ENCODE measurements at regions not wholly inside any gene's neighbourhood (a gene's known extent, or its start where the extent isn't known, plus 50 kb on each side); places are given as distances from the start of the nearest gene placed in this dataset.

DNA sequence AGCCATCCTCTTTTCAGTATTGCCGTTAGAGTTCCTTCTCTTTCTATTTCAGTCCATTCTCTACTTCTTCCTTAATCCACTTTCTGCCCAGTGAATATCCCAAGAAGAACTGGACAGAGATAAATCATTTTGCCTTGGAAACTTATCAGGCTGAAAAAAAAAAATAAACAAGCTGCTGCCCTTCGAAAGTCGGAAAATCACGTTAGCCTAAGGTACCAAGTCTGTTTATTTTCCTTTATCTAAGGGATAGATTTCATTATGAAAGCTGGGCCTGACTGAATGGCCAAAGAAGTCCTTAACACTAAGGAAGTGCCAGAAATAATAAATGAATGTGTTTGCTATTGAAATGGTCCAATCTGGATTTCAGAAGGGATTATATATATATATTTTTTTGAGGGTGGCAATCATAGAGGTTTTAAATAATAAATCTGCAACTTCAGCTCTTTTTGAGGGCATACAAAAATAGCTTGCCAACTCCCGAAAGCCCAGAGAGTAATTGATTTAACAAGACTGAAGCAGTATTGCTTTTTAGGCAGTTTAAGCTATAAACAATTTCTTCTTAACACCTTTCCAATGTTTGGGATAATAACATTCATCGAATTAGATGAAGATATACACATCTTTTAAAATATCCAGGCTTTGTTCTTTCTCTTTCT, 127.0 kb upstream of the STMND1 start:
- no peak for DNase-seq

- no peak for DNase-seq
Measured at GRCh38 chr6:16974387-16974673, 127.5 kb upstream of the STMND1 start.

- DNase-seq = peak; percentile 35
Measured at GRCh38 chr6:16973545-16974386, 128.1 kb upstream of the STMND1 start.

GRCh38 chr6:16973051-16973450, 128.8 kb upstream of the STMND1 start:
- peak; percentile 32 for DNase-seq

DNA sequence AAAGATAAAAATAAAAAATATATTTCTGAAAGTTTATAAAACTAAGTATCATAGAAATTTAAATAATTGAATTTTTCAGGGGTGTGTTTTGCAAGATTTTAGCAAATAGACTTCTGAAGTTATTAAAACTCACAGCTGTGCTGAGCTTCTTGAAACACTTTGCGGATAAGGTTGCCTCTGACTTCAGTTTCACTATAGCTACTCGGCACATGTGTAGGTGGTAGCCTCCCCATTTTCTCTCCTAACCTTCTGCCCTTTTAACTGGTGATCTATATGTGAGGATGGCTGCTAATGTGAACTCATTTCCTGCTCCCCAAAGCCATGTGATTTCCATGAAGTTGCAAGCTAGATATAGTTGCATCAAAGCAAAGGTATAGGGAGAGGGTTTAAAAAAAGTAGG, 129.3 kb upstream of the STMND1 start:
- no peak for DNase-seq

DNA sequence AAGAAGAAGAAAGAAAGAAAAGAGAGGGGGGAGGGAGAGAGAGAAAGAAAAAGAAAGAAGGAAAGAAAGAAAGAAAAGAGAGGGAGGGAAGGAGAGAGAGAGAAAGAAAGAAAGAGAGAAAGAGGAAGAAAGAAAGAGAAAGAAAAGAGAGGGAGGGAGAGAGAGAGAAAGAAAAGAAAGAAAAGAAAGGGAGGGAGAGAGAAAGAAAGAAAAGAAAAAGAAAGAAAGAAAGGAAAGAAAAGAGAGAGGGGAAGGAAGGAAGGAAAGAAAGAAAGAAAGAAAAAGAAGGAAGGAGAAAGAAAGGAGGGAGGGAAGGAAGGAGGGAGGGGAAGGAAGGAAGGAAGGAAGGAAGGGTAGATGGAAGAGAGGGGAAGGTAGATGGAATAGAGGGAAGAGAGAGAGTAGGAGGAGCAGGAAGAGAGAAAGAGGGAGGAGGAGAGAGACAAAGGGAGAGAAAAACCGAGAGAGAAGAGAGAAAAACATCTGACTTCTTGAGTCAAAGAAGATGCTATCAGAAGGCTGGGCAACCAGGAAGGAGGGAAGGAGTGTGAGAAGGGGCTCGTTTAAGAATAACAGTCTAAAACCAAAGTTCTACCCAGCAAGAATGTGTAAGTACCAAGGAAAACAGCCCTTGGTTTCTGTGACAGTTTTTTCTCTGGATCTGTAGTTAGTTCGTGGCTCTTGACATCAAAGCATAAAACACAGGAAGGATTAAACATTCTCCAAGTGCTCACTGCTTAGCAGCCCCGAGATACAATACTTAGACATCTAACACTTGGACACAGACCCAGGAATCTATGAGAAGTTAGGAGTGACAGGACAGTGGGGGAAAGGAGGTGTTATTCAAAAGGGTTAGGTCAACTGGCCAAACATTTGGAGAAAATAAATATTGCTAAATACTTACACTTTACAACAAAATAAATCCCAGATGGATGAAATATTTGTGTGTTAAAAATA, 131.9 kb upstream of the STMND1 start:
- no peak for DNase-seq

DNA sequence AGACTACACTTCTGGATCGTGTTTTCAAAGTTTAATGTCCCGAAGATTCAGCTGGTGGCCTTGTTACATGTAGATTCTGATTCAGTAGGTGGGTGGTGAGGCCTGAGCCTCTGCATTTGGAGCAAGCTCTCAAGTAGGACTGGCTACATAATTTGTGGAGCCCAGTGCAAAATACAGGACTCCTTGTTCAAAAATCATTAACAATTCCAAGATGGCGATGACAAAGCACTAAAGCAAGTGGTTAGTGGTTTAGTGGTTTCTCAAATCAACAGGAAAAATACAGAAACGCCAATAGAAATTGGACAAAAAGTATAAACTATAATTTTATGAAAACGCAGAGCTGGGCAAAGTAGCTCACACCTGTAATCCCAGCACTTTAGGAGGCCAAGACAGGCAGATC, 133.7 kb upstream of the STMND1 start:
- DNase-seq = no peak

DNA sequence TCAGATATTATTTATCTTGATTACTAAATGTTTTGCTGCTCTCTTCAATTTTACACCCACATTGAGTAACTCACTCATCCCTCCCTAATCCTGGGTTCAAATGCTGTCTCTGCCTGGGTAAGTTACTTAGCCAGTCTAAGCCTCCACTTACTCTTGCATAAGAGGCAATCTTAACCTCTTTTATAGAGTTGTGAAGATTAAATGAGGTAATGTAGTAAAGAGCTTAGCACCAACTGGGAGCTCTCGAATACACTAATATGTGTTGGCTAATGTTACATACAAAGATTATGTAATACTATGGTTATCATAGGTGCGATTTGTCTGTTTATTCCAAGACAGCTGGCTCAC, 134.4 kb upstream of the STMND1 start:
- DNase-seq = no peak

GRCh38 chr6:16966791-16967469, 134.9 kb upstream of the STMND1 start:
- DNase-seq = no peak

DNA sequence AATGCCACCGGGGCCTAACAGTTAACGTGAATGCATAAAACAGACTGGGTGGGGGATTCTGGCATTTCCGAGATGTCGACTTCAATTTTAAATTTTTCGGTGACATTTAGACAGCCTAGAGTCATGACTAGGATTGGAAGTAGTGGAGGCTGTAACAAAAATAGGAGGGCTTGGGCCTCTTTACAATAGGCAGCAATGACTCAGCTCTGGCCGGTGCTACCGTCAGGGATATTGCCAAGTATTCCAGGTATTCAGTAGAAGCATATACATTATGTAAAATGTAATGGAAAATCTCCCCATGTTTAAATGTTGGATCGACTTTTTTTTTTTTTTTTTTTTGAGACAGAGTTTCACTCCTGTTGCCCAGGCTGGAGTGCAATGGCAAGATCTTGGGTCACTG, 136.2 kb upstream of the STMND1 start:
- DNase-seq = no peak

DNA sequence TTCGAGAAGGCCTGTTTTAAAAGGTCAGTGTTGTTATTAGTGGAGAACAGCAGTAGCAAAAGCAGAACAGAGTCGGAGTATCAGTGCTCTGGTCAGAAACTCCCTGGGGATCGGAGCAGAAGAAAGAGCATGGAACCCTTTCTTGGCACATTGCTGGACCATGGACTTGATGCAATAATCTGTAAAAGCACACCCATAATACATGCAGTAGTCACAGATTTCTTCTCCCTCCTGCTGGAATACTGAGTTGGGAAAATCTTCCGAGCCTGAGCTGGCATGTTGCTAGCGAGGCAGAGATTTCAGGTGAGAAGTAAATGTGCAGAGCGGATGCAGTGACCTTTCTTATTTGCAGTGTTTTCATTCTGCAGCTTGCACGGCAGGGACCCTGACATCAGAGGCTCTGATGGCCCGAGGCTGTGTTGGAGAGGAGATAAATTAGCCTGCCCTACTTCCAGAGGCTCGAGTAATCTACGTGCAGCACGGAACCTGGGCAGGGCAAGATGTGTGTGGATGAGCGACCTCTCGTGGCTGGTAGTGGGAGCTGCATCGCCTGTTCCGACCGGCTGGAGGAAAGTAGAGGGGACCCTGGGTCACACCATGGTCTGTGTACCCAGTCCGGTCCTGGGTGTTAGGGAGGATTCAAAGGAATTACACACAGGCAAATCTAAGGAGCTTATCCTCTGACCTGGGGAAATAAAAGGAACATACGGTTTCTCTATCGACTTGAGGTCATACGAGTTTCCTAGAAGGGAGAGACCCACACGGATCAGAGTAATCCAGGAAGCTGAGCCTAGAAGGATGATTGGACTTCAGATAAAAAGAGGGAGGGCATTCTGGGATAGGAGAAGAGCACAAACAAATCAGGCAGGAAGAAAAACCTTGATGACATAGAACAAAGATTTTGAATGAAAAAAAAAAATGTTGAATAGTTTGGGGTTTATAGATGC, 137.0 kb upstream of the STMND1 start:
- DNase-seq = peak; percentile 89

DNA sequence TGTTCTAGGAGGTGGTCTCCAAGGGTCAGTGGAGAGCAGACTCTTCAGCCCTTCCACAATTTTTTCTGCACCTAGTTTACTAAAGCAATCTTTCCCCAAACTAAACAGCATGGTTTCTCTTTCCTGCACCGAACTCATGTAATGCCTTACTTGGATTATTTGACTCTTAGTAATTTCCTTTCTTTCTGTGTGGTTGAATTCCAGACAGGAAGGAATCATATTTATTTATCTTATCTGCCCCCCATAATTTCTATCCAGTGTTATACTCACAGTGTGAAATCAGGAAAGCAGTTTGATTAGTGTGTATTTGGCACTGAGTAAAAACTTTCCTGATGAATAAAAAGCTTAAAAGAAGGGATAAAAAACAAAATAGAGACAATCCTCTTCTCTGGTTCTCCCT, 140.3 kb upstream of the STMND1 start:
- no peak for DNase-seq

DNA sequence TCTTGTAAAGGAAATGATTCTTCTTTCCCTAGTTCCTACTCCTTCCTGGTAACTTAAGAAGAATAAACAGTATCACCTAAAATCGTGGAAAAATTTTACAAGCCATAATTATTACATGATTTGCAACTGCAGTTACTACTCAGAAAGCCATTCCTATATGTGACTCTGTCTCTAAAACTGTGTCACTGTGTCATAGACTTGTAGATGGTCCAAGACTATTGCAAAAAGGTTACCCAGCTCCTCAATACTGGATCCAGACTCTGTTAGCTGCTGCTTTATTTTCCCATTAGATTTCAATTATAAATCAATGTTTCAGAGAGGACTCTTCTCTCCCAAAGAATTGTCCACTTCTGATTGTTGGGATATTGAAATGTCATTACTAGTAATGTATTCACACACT, 142.1 kb upstream of the STMND1 start:
- no peak for DNase-seq

DNA sequence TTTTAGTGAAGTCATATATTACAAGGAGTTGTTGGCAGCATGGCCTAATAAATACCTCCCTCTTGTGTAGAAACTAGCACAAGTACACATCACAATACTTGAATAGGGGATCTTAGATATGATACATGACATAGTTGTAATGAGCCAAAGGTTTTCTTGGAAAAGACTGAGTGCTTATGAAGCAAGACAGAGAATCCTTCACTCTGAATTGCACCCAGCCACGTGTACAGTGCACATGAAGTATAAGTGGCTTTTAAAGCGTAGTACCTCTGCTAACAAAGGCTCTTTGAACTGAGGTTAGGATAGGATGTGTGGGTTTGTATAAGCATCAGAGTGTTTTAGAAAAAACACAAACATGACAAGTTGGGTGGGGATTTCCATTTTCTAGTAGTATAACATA, 145.5 kb upstream of the STMND1 start:
- no peak for DNase-seq

DNA sequence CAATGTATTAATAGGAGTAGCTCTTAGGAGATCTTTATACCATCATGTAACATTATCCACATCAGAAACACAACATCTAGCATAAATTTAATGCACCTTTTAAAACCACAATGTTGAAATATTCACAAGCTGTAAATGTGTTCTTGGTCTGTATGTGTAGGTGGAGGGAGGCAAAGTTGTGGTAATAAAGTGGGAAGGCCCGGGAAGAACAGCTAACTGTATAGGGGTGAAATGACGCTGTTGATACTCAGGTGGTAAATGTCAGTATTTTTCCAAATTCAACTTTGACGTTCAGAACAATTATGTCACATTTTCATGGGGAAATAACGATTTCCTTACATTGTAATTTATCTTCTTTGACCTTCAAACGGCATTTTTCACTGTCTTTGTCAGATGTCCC, 146.0 kb upstream of the STMND1 start:
- DNase-seq = no peak

- DNase-seq = no peak
Measured at GRCh38 chr6:16953905-16954304, 147.9 kb upstream of the STMND1 start.

DNA sequence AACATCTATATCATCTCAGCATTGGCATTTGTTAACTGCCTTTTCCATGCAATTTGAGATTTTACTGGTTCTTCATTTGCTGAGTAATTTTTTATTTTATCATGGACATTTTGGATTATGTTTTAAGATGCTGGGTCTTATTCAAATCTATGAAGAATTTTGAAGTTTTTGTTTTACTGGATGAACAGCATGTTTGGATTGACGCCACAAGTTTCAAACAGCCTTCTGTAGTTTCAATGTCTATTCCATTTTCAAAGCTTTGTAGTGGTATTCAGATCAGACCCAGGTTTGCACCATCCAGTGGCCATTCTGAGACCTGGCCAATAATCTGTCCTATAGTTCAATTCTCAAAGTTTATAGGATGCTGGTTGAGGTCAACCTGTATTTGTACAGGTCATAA, 148.4 kb upstream of the STMND1 start:
- DNase-seq = no peak

- DNase-seq = no peak
Measured at GRCh38 chr6:16950825-16951495, 150.9 kb upstream of the STMND1 start.

DNA sequence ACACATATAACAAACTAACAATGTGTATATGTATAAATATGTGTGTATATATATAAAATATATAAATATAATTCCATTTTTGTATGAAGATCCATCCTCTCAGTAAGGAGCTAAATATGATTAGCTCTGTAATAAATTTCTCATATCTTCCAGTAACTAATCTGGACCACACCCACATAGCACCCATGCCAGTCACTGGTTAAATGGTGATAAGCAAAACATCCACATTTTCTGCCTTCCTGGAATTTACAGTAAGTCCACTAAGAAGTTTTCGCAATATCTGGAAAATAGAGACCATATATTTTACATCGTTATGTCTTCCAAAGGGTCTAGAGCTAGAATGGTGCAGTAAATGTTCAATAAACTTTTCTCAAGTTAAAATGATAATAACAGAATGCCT, 151.5 kb upstream of the STMND1 start:
- peak; percentile 47 for DNase-seq

DNA sequence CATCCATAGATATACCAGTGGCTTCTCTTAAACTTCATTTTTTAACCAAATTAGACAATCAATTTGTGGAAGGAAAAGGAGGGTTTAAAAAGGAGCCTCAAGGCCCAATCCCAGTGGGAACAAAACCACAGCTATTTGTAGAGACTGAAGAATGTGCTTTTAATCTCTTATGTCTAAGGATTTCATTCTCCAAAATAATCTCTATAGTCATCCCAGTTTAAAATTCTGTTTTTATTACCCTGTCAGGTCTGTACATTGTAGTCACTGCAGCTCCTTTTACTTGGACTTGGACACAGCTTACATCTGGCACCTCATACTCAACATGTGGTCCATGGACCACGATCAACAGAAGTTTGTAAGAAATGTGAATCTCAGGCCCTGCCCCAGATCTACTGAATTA, 152.1 kb upstream of the STMND1 start:
- DNase-seq = no peak

DNA sequence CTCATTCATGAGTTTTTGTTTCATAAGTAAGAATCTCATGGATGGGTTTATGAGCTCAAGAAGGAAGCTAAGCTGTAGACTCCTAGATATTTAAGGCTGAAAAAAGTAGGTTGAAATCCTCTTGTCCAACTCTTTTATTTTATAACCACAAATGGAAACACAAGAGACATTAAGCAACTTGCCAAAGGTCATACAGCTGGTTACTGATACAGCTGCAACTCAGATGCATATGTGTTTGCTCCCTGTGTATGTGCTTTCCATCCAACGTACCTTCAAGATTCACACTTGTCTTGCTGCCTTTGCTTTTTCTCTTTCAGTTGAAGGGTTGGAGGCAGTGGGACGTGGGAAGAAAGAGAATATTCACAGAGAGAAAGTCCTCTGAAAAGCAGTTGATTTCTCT, 153.5 kb upstream of the STMND1 start:
- DNase-seq = no peak
